Prostate gland (tissue), 2 donors: ENCODE measurements at regions not wholly inside any gene's neighbourhood (a gene's known extent, or its start where the extent isn't known, plus 50 kb on each side); places are given as distances from the start of the nearest gene placed in this dataset.
"Not testable (repeated sequence)": the region's sequence is repeated elsewhere in the genome, so short reads cannot be mapped to it uniquely, and the experiment has no call there.

ENCODE experiments used
- DNase-seq: peaks from one replicate; pipeline ENCODE4 v3.0.0-alpha.2; 2019; ENCODE audit warnings: low spot score
- H3K27ac ChIP-seq, 2 donors: fragments of 200-600 bp; sonication (generic); 2 replicates each; pipeline ENCODE4 v1.5.1; 2017 to 2019
- H3K27me3 ChIP-seq: fragments of 200-600 bp; sonication (generic); replicated peaks from 2 replicates; pipeline ENCODE4 v1.5.1; 2019; ENCODE audit not compliant: insufficient read depth
- H3K36me3 ChIP-seq, 2 donors: fragments of 200-600 bp; sonication (generic); 1 replicate in 1 of 2; 2 replicates in 1 of 2; pipeline versions ENCODE4 v1.5.1 to v1.8.1; 2017 to 2019
- H3K4me1 ChIP-seq: fragments of 200-600 bp; sonication (generic); replicated peaks from 2 replicates; pipeline ENCODE4 v1.5.1; 2019
- H3K4me3 ChIP-seq, 2 donors: fragments of 200-600 bp; sonication (generic); 2 replicates each; pipeline ENCODE4 v1.5.1; 2017 to 2019
- H3K9me3 ChIP-seq: fragments of 200-600 bp; sonication (generic); 2 replicates; pipeline ENCODE4 v1.5.1; 2017
- POLR2A ChIP-seq: fragments of 450-650 bp; IDR thresholded peaks from one replicate; pipeline ENCODE4 v1.6.1; 2016; ENCODE audit warnings: antibody characterized with exemption, mild to moderate bottlenecking
- POLR2AphosphoS5 ChIP-seq: sonication (generic); formaldehyde crosslinking; IDR thresholded peaks from one replicate; pipeline ENCODE4 v1.6.1; 2017; ENCODE audit warnings: antibody characterized with exemption
- WGBS: methylation state at CpG from one replicate; pipeline ENCODE4 v1.1.5; 2018; 5-methylcytosine and 5-hydroxymethylcytosine counted together
- intact Hi-C: fragments of 100-400 bp; cut with DNase I; formaldehyde crosslinking; loops from one replicate; pipeline ENCODE4 v1.14.2; 2022
- TF ChIP-seq, protein P1 (sequence below), 4 experiments: fragments of 200-600 bp in 2 of 4; fragments of 450-650 bp in 2 of 4; sonication (generic) in 2 of 4; IDR thresholded peaks; 1 replicate in 3 of 4; 2 replicates in 1 of 4; pipeline ENCODE4 v1.5.1; 2016 to 2019; ENCODE audit warnings: antibody characterized with exemption in 4 of 4, mild to moderate bottlenecking in 2 of 4, moderate library complexity in 2 of 4

DNA sequence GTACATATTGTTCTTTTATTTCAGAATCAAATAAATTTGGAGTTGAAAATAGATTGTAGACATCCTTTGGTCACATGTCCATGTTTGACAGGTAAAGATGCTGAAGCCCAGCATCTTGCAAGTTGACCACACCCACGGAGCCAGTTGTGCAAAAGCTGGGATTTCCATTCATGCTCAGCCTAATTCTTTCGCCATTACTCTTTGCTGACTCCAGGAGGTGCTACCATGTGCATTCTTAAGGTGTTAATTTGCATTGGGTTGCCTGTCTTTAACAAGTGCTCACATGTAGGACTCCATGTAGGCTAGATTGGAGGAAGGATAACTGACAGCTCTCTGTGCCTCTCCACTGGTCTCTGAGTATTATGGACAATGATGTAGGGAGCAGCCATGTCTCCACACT, 660.7 kb downstream of the LMO4 start:
- Histone ChIP-seq H3K4me1 (no peaks in the 10 kb centered on the region), H3K27me3 (no peaks in the 10 kb centered on the region), H3K4me3 (no peak overlapping the region), H3K27ac (no peak overlapping the region), H3K9me3 (no peaks in the 10 kb centered on the region), H3K36me3 (no peaks in the 10 kb centered on the region)
- intact Hi-C loops: no loop called here
- no peak for DNase-seq
- 98% methylated on average over 2 of the region's 2 CpGs for WGBS
- TF ChIP-seq POLR2A (no peak), POLR2AphosphoS5 (no peak)
- TF ChIP-seq, protein P1, sequence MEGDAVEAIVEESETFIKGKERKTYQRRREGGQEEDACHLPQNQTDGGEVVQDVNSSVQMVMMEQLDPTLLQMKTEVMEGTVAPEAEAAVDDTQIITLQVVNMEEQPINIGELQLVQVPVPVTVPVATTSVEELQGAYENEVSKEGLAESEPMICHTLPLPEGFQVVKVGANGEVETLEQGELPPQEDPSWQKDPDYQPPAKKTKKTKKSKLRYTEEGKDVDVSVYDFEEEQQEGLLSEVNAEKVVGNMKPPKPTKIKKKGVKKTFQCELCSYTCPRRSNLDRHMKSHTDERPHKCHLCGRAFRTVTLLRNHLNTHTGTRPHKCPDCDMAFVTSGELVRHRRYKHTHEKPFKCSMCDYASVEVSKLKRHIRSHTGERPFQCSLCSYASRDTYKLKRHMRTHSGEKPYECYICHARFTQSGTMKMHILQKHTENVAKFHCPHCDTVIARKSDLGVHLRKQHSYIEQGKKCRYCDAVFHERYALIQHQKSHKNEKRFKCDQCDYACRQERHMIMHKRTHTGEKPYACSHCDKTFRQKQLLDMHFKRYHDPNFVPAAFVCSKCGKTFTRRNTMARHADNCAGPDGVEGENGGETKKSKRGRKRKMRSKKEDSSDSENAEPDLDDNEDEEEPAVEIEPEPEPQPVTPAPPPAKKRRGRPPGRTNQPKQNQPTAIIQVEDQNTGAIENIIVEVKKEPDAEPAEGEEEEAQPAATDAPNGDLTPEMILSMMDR (IDR thresholded peaks at IDR 0.05): no peak

DNA sequence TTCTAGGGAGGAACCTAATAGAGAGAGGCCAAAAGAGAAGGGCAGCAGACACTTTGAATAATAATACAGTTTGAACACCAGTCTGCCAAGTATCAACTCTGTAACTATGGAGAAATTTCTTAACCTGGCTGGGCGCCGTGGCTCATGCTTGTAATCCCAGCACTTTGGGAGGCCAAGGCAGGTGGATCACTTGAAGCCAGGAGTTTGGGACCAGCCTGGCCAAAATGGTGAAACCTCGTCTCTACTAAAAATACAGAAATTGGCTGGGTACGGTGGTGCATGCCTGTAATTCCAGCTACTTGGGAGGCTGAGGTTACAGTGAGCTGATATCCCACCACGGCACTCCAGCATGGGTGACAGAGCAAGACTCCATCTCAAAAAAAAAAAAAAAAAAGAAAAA, 663.9 kb downstream of the LMO4 start:
- H3K4me1 ChIP-seq, H3K9me3 ChIP-seq, H3K27ac ChIP-seq, H3K4me3 ChIP-seq, intact Hi-C loops, H3K36me3 ChIP-seq, DNase-seq, H3K27me3 ChIP-seq: not testable (repeated sequence)
- WGBS: 96% methylated on average over 5 of the region's 5 CpGs

DNA sequence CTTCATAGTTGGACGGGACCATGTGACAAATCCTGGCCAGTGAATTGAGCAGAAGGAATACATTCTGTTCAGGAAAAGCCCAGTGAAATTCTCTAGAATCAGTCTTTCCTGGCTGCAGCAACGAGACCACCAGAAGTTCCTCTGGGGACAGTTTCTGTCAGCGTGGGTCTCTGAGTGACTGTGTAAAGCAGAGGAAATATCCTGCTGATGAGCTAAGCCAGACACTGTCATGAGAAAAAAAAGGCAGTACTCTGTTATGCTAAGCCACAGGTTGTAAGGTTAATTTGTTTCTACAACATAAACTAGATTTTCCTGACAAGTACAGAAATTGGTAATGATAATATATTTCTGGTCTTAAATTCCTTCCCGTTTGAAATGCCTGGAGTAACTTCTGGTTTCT, 664.4 kb downstream of the LMO4 start:
- WGBS: 81% methylated on average over 4 of the region's 4 CpGs
- Histone ChIP-seq H3K27ac (no peak overlapping the region), H3K4me1 (no peaks in the 10 kb centered on the region), H3K9me3 (no peaks in the 10 kb centered on the region), H3K36me3 (no peaks in the 10 kb centered on the region), H3K27me3 (no peaks in the 10 kb centered on the region), H3K4me3 (no peak overlapping the region)
- intact Hi-C loops: no loop called here
- no peak for DNase-seq
- TF ChIP-seq, protein P1 (IDR thresholded peaks at IDR 0.05): no peak
- TF ChIP-seq POLR2A (no peak), POLR2AphosphoS5 (no peak)

DNA sequence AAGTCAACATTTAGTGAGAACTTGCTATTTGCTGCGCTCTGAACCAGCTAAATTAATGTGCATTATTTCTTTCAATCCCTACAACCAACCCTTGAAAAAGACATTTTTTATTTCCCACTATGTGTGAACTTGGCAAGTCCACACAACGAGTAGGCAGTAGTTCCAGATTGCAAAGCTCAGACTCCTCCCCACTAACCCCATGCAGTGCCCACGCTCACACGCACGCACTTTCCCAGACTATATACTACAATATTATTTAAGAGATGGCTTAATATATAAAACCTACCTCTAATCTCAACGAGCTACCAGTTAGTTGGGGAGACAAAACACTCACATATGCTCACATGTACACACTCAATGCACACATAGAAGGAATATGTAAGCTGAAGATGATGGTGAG, 671.2 kb downstream of the LMO4 start:
- intact Hi-C loops: no loop called here

DNA sequence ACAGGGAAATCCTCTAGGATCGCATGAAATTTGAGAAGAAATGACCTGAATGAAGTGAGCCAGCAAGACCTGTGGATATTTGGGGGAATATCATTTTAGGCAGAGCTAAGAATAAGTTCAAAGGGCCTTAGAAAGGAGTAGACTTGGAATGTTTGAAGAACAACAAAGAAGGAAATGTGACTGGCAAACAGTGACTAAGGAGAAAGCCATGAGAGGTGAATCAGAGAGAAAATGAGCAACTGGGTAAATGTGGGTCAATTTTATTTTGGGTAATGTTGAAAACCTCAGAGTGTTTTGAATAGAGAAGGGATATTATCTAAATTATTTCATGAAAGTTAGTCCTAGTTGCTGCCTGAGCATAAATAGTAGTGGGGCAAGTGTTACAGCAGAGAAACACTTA, 672.8 kb downstream of the LMO4 start:
- WGBS: 82% methylated on average over 1 of the region's 1 CpG
- H3K4me1 ChIP-seq: no peaks in the 10 kb centered on the region
- DNase-seq: no peak
- no peaks in the 10 kb centered on the region for H3K36me3 ChIP-seq
- H3K9me3 ChIP-seq: no peaks in the 10 kb centered on the region
- TF ChIP-seq POLR2A (no peak), POLR2AphosphoS5 (no peak)
- TF ChIP-seq, protein P1 (IDR thresholded peaks at IDR 0.05): no peak
- H3K27me3 ChIP-seq: no peaks in the 10 kb centered on the region
- intact Hi-C loops: no loop called here
- no peak overlapping the region for H3K27ac ChIP-seq
- H3K4me3 ChIP-seq: no peak overlapping the region

More for the DNA sequence above, 671.2 kb downstream of the LMO4 start:
- TF ChIP-seq, protein P1 (IDR thresholded peaks at IDR 0.05): no peak
- TF ChIP-seq POLR2AphosphoS5 (no peak), POLR2A (no peak)
- Histone ChIP-seq H3K4me1 (no peaks in the 10 kb centered on the region), H3K4me3 (no peak overlapping the region), H3K9me3 (no peaks in the 10 kb centered on the region), H3K27me3 (no peaks in the 10 kb centered on the region), H3K27ac (no peak overlapping the region), H3K36me3 (no peaks in the 10 kb centered on the region)
- no peak for DNase-seq
- 94% methylated on average over 6 of the region's 6 CpGs for WGBS
